ENCODE measurements at regions not wholly inside any gene's neighbourhood (a gene's known extent, or its start where the extent isn't known, plus 50 kb on each side); places are given as distances from the start of the nearest gene placed in this dataset.

- TF ChIP-seq TAF1 (IDR thresholded peaks at IDR 0.05; ENCODE audit: borderline replicate concordance, low read depth, low read length): no peak
- no peak for TF ChIP-seq USF2 (IDR thresholded peaks at IDR 0.05; ENCODE audit: borderline replicate concordance, low read depth, low read length)
- no peak for TF ChIP-seq EZH2 (IDR thresholded peaks at IDR 0.05; ENCODE audit: borderline replicate concordance, control insufficient read depth, low read depth, low read length)
- no peak for TF ChIP-seq ATF7 (IDR thresholded peaks at IDR 0.05; ENCODE audit: low read depth)
- TF ChIP-seq CTCF (IDR thresholded peaks at IDR 0.05 in 2 of 3, conservative IDR thresholded peaks at IDR 0.05 in 1 of 3; ENCODE audit: control insufficient read depth in 2 of 3, extremely low read depth in 1 of 3, insufficient read depth in 1 of 3, low read depth in 3 of 3, low read length in 3 of 3): peak; percentile 62 to 76 (median 63)
- no peak for TF ChIP-seq SRF (IDR thresholded peaks at IDR 0.05; ENCODE audit: low read depth in 2 of 2, low read length in 2 of 2)
- TF ChIP-seq PBX3 (IDR thresholded peaks at IDR 0.05; ENCODE audit: insufficient replicate concordance, low read depth, low read length): no peak
- no peak for TF ChIP-seq HDAC2 (IDR thresholded peaks at IDR 0.05)
- TF ChIP-seq POLR2A (IDR thresholded peaks at IDR 0.05; ENCODE audit: low read depth, low read length): no peak
- TF ChIP-seq SMC3 (IDR thresholded peaks at IDR 0.05; ENCODE audit: borderline replicate concordance, low read length): peak; percentile 66; the same call in 1 of the 2 replicates
- no peak for TF ChIP-seq JUND (IDR thresholded peaks at IDR 0.05; ENCODE audit: low read depth, low read length)
- no peak for TF ChIP-seq POLR2AphosphoS5 (IDR thresholded peaks at IDR 0.05; ENCODE audit: low read length)
- TF ChIP-seq YY1 (IDR thresholded peaks at IDR 0.05; ENCODE audit: low read depth, low read length): no peak
- no peak for TF ChIP-seq ZZZ3 (IDR thresholded peaks at IDR 0.05; ENCODE audit: control insufficient read depth, insufficient read length, low read depth)
Observed at GRCh38 chrX:109856974-109857373, 123.9 kb upstream of the ACSL4 start.
